T-helper 1 cell treated with Interleukin-12 subunit alpha and Interleukin-12 subunit beta and Interleukin-4 antibody, amounts not matched to agents 30 μg/mL and 1 μg/mL, for 36 hours (primary cell): ENCODE measurements at regions not wholly inside any gene's neighbourhood (a gene's known extent, or its start where the extent isn't known, plus 50 kb on each side); places are given as distances from the start of the nearest gene placed in this dataset.

Experiments used
- H3K27ac Mint-ChIP-seq: one replicate; pipeline ENCODE4 v1.8.0; 2021; ENCODE audit warnings: mild to moderate bottlenecking, mixed read lengths
- H3K27me3 Mint-ChIP-seq: one replicate; pipeline ENCODE4 v1.8.0; 2021; ENCODE audit warnings: low read depth, mixed read lengths
- H3K36me3 Mint-ChIP-seq: one replicate; pipeline ENCODE4 v1.8.0; 2021; ENCODE audit warnings: low read depth, mixed read lengths
- H3K4me1 Mint-ChIP-seq: one replicate; pipeline ENCODE4 v1.8.0; 2021; ENCODE audit warnings: low read depth, mixed read lengths
- H3K4me3 Mint-ChIP-seq: one replicate; pipeline ENCODE4 v1.8.0; 2021; ENCODE audit warnings: mild to moderate bottlenecking, moderate library complexity, mixed read lengths
- H3K9me3 Mint-ChIP-seq: one replicate; pipeline ENCODE4 v1.8.0; 2021; ENCODE audit warnings: mixed read lengths

- Mint-ChIP-seq H3K4me1 (no peaks in the 10 kb centered on the region), H3K36me3 (no peaks in the 10 kb centered on the region), H3K27me3 (no peaks in the 10 kb centered on the region), H3K27ac (no peak overlapping the region), H3K4me3 (no peak overlapping the region), H3K9me3 (no peaks in the 10 kb centered on the region)
Observed at GRCh38 chr14:94934276-94934810, 164.4 kb upstream of the GSC start.

- no peak overlapping the region for H3K4me3 Mint-ChIP-seq
- no peaks in the 10 kb centered on the region for H3K27me3 Mint-ChIP-seq
- no peak overlapping the region for H3K27ac Mint-ChIP-seq
- H3K36me3 Mint-ChIP-seq, result no peaks in the 10 kb centered on the region
- H3K9me3 Mint-ChIP-seq, result no peaks in the 10 kb centered on the region
- no peaks in the 10 kb centered on the region for H3K4me1 Mint-ChIP-seq
Observed at GRCh38 chr14:94933486-94933885, 163.6 kb upstream of the GSC start.

GRCh38 chr14:94932589-94932988 is 162.7 kb upstream of the GSC start:
- no peaks in the 10 kb centered on the region for H3K27me3 Mint-ChIP-seq
- H3K36me3 Mint-ChIP-seq, result no peaks in the 10 kb centered on the region
- H3K4me3 Mint-ChIP-seq, result no peak overlapping the region
- no peak overlapping the region for H3K27ac Mint-ChIP-seq
- no peaks in the 10 kb centered on the region for H3K9me3 Mint-ChIP-seq
- no peaks in the 10 kb centered on the region for H3K4me1 Mint-ChIP-seq

- no peak overlapping the region for H3K4me3 Mint-ChIP-seq
- H3K27me3 Mint-ChIP-seq, result no peaks in the 10 kb centered on the region
- peaks cover under 1% of the 10 kb centered on the region for H3K9me3 Mint-ChIP-seq
- no peak overlapping the region for H3K27ac Mint-ChIP-seq
- H3K36me3 Mint-ChIP-seq, result no peaks in the 10 kb centered on the region
- H3K4me1 Mint-ChIP-seq, result no peaks in the 10 kb centered on the region
Observed at GRCh38 chr14:94930690-94931089, 160.8 kb upstream of the GSC start.

- peaks cover 3% of the 10 kb centered on the region for H3K9me3 Mint-ChIP-seq
- H3K4me3 Mint-ChIP-seq, result no peak overlapping the region
- no peaks in the 10 kb centered on the region for H3K36me3 Mint-ChIP-seq
- H3K27me3 Mint-ChIP-seq, result no peaks in the 10 kb centered on the region
- H3K4me1 Mint-ChIP-seq, result no peaks in the 10 kb centered on the region
- no peak overlapping the region for H3K27ac Mint-ChIP-seq
Observed at GRCh38 chr14:94929354-94929753, 159.4 kb upstream of the GSC start.

- no peak overlapping the region for H3K27ac Mint-ChIP-seq
- H3K4me1 Mint-ChIP-seq, result no peaks in the 10 kb centered on the region
Observed at GRCh38 chr14:94926176-94926575, 156.3 kb upstream of the GSC start.

GRCh38 chr14:94925416-94926173 is 155.7 kb upstream of the GSC start:
- Mint-ChIP-seq H3K36me3 (no peaks in the 10 kb centered on the region), H3K9me3 (peaks cover 3% of the 10 kb centered on the region), H3K4me3 (no peak overlapping the region), H3K27ac (no peak overlapping the region), H3K27me3 (no peaks in the 10 kb centered on the region), H3K4me1 (no peaks in the 10 kb centered on the region)

More at GRCh38 chr14:94926176-94926575, 156.3 kb upstream of the GSC start:
- Mint-ChIP-seq H3K4me3 (no peak overlapping the region), H3K36me3 (no peaks in the 10 kb centered on the region), H3K27me3 (no peaks in the 10 kb centered on the region), H3K9me3 (peaks cover 3% of the 10 kb centered on the region)

- Mint-ChIP-seq H3K36me3 (no peaks in the 10 kb centered on the region), H3K9me3 (peaks cover 3% of the 10 kb centered on the region), H3K27me3 (no peaks in the 10 kb centered on the region), H3K4me1 (no peaks in the 10 kb centered on the region), H3K27ac (no peak overlapping the region), H3K4me3 (no peak overlapping the region)
Observed at GRCh38 chr14:94924189-94924588, 154.3 kb upstream of the GSC start.

- Mint-ChIP-seq H3K4me1 (no peaks in the 10 kb centered on the region), H3K4me3 (no peak overlapping the region), H3K27ac (no peak overlapping the region), H3K9me3 (peaks cover 3% of the 10 kb centered on the region), H3K36me3 (no peaks in the 10 kb centered on the region), H3K27me3 (no peaks in the 10 kb centered on the region)
Observed at GRCh38 chr14:94923786-94924185, 153.9 kb upstream of the GSC start.

- no peaks in the 10 kb centered on the region for H3K27me3 Mint-ChIP-seq
- no peak overlapping the region for H3K27ac Mint-ChIP-seq
- no peaks in the 10 kb centered on the region for H3K36me3 Mint-ChIP-seq
Observed at GRCh38 chr14:94922595-94923239, 152.8 kb upstream of the GSC start.

GRCh38 chr14:94921882-94922585 is 152.1 kb upstream of the GSC start:
- no peak overlapping the region for H3K4me3 Mint-ChIP-seq
- no peak overlapping the region for H3K27ac Mint-ChIP-seq
- H3K9me3 Mint-ChIP-seq, result peaks cover 3% of the 10 kb centered on the region

More at GRCh38 chr14:94922595-94923239, 152.8 kb upstream of the GSC start:
- no peaks in the 10 kb centered on the region for H3K4me1 Mint-ChIP-seq
- no peak overlapping the region for H3K4me3 Mint-ChIP-seq
- peaks cover 3% of the 10 kb centered on the region for H3K9me3 Mint-ChIP-seq

GRCh38 chr14:94921456-94921855 is 151.5 kb upstream of the GSC start:
- Mint-ChIP-seq H3K27me3 (no peaks in the 10 kb centered on the region), H3K36me3 (no peaks in the 10 kb centered on the region), H3K4me3 (no peak overlapping the region), H3K9me3 (peaks cover 3% of the 10 kb centered on the region), H3K27ac (no peak overlapping the region), H3K4me1 (no peaks in the 10 kb centered on the region)

More at GRCh38 chr14:94921882-94922585, 152.1 kb upstream of the GSC start:
- Mint-ChIP-seq H3K27me3 (no peaks in the 10 kb centered on the region), H3K36me3 (no peaks in the 10 kb centered on the region), H3K4me1 (no peaks in the 10 kb centered on the region)

- no peak overlapping the region for H3K27ac Mint-ChIP-seq
- no peaks in the 10 kb centered on the region for H3K36me3 Mint-ChIP-seq
- H3K27me3 Mint-ChIP-seq, result no peaks in the 10 kb centered on the region
- no peaks in the 10 kb centered on the region for H3K4me1 Mint-ChIP-seq
- H3K4me3 Mint-ChIP-seq, result no peak overlapping the region
- no peaks in the 10 kb centered on the region for H3K9me3 Mint-ChIP-seq
Observed at GRCh38 chr14:94919896-94920295, 150.0 kb upstream of the GSC start.

GRCh38 chr14:94918896-94919295 is 149.0 kb upstream of the GSC start:
- Mint-ChIP-seq H3K36me3 (no peaks in the 10 kb centered on the region), H3K4me3 (no peak overlapping the region), H3K9me3 (no peaks in the 10 kb centered on the region), H3K27ac (no peak overlapping the region), H3K4me1 (no peaks in the 10 kb centered on the region), H3K27me3 (no peaks in the 10 kb centered on the region)
